Progenitor cell of endocrine pancreas (in vitro differentiated cells): ENCODE measurements at regions not wholly inside any gene's neighbourhood (a gene's known extent, or its start where the extent isn't known, plus 50 kb on each side); places are given as distances from the start of the nearest gene placed in this dataset.

ENCODE experiments used
- DNase-seq: peaks from one replicate; pipeline ENCODE4 v3.0.0; 2021; ENCODE audit warnings: low spot score; ENCODE audit not compliant: unreplicated experiment
- H3K27ac Mint-ChIP-seq: 2 replicates; pipeline ENCODE4 v1.8.0; 2021; ENCODE audit warnings: mild to moderate bottlenecking, moderate library complexity, mixed read lengths
- H3K27me3 Mint-ChIP-seq: 2 replicates; pipeline ENCODE4 v1.8.0; 2021; ENCODE audit warnings: mixed read lengths
- H3K36me3 Mint-ChIP-seq: 2 replicates; pipeline ENCODE4 v1.8.0; 2022; ENCODE audit warnings: mixed read lengths; ENCODE audit not compliant: insufficient read depth
- H3K4me1 Mint-ChIP-seq: 2 replicates; pipeline ENCODE4 v1.8.0; 2021; ENCODE audit warnings: low read depth, mixed read lengths
- H3K4me3 Mint-ChIP-seq: 2 replicates; pipeline ENCODE4 v1.8.0; 2021; ENCODE audit warnings: low read depth, mild to moderate bottlenecking, moderate library complexity, mixed read lengths
- H3K9me3 Mint-ChIP-seq: 2 replicates; pipeline ENCODE4 v1.8.0; 2021; ENCODE audit warnings: low read depth, mixed read lengths
- TF ChIP-seq, protein P1 (sequence below): fragments of 200-600 bp; sonication (generic); IDR thresholded peaks from one replicate; pipeline ENCODE4 v1.5.0; 2021; ENCODE audit warnings: antibody characterized with exemption, mild to moderate bottlenecking; ENCODE audit not compliant: unreplicated experiment

DNA sequence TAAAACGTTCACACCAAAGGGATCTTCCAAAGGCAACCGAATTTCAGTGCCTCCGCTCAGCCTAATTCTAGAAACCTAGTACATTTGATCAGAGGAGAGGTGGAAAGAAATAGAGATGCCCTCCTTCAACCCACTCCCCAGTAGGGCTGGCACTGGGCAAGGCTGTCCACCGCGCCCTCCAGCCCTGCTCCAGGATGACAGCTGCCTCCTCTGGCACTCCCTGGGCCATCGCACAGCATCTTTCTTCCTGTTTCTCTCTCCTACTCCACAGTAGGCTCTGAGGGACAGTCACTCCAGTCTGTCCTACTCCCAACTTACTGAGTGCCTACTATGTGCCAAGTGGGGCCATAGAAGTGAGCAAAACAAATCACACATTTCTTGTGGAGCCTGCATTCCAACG is 226.2 kb downstream of the SKIDA1 start:
- Mint-ChIP-seq H3K27me3 (peaks cover 5% of the 10 kb centered on the region), H3K9me3 (no peaks in the 10 kb centered on the region), H3K27ac (no peak overlapping the region), H3K36me3 (no peaks in the 10 kb centered on the region), H3K4me1 (no peaks in the 10 kb centered on the region), H3K4me3 (no peak overlapping the region)
- TF ChIP-seq, protein P1, sequence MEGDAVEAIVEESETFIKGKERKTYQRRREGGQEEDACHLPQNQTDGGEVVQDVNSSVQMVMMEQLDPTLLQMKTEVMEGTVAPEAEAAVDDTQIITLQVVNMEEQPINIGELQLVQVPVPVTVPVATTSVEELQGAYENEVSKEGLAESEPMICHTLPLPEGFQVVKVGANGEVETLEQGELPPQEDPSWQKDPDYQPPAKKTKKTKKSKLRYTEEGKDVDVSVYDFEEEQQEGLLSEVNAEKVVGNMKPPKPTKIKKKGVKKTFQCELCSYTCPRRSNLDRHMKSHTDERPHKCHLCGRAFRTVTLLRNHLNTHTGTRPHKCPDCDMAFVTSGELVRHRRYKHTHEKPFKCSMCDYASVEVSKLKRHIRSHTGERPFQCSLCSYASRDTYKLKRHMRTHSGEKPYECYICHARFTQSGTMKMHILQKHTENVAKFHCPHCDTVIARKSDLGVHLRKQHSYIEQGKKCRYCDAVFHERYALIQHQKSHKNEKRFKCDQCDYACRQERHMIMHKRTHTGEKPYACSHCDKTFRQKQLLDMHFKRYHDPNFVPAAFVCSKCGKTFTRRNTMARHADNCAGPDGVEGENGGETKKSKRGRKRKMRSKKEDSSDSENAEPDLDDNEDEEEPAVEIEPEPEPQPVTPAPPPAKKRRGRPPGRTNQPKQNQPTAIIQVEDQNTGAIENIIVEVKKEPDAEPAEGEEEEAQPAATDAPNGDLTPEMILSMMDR, result no peak
- no peak for DNase-seq

DNA sequence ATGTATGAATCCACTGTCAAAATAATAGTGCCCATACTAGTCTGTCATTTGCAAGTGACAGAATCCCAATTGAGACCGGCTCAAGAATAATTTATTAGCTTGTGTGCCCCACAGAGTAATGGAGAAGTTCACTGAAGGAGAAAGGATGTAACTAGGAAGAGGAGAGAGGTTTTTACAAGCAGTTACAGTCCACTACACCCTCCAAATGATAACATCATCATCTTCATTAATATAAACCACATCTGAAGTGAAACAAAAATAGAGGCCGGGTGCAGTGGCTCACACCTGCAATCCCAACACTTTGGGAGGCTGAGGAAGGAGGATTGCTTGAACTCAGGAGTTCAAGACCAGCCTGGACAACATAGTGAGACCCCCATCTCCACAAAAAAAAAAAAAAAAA is 226.8 kb downstream of the SKIDA1 start:
- Mint-ChIP-seq H3K36me3 (no peaks in the 10 kb centered on the region), H3K4me3 (no peak overlapping the region), H3K27me3 (peaks cover 10% of the 10 kb centered on the region), H3K4me1 (peaks cover 2% of the 10 kb centered on the region), H3K27ac (no peak overlapping the region), H3K9me3 (no peaks in the 10 kb centered on the region)
- no peak for DNase-seq
- TF ChIP-seq, protein P1, result no peak

DNA sequence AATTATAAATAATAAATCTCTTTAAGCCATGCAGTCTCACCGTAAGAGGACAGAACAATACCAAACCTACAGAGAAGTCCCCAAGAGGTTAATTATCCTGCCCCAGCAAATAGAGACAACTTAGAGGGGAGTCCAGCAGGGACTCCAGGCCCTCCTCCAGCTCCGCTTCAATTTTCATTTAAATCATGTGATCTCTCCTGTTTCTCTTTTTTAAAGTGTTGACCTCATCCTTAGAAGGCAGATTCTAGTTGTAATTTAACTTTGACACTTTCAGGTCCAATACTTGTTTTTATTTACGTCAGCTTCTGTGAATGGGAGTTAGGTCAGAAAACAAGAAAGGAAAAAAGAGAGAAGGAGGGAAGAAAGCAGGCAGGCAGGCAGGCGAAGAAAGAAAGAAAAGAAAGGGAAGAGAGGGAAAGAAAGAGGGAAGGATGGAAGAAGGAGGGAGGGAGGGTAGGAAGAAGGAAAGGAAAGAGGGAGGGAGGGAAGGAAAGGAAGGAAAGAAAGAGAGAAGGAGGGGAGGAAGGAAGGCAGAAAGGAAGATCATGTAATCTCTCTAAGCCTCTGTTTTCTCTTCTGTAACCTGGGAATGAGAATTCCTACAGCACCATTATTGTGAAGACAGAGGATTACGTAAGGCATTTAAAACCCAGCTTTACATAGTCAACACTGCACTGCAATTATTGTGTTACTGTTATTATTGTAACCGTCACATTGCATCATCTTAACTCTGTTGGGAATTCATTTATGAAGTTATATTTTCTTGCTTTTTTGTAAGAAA is 227.7 kb downstream of the SKIDA1 start:
- no peak for DNase-seq
- Mint-ChIP-seq H3K4me3 (no peak overlapping the region), H3K27ac (no peak overlapping the region), H3K27me3 (peaks cover 20% of the 10 kb centered on the region), H3K36me3 (no peaks in the 10 kb centered on the region), H3K4me1 (peaks cover 11% of the 10 kb centered on the region), H3K9me3 (no peaks in the 10 kb centered on the region)
- TF ChIP-seq, protein P1, result no peak

DNA sequence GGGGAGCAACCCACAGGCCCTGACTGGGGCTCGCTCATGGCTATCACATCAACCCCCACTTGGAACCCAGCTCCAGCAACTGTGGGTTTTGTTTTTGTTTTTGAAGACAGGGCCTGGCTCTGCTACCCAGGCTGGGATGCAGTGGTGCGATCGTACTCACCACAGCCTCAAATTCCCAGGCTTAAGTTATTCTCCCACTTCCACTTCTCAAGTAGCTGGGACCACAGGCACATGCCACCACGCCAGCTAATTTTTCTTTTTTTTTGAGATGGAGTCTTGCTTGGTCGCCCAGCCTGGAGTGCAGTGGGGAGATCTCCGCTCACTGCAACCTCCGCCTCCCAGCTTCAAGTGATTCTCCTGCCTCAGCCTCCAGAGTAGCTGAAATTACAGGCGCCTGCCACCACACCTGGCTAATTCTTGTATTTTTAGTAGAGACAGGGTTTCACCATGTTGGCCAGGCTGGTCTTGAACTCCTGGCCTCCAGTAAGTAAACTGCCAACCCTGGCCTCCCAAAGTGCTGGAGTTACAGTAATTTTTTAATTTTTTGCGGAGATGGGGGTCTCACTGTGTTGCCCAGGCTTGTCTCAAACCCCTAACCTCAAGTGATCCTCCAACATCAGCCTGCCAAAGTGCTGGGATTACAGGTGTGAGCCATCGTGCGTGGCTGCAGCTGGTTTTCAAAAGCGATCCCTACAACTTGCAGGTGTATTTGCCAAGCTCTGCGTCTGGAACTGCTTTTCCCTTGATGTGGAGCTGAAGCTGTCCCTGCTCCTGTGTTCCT is 228.7 kb downstream of the SKIDA1 start:
- TF ChIP-seq, protein P1, result no peak
- Mint-ChIP-seq H3K4me1 (peaks cover 13% of the 10 kb centered on the region), H3K27ac (peak overlapping the region; percentile 58), H3K27me3 (peaks cover 23% of the 10 kb centered on the region), H3K9me3 (no peaks in the 10 kb centered on the region), H3K4me3 (no peak overlapping the region), H3K36me3 (no peaks in the 10 kb centered on the region)
- no peak for DNase-seq

DNA sequence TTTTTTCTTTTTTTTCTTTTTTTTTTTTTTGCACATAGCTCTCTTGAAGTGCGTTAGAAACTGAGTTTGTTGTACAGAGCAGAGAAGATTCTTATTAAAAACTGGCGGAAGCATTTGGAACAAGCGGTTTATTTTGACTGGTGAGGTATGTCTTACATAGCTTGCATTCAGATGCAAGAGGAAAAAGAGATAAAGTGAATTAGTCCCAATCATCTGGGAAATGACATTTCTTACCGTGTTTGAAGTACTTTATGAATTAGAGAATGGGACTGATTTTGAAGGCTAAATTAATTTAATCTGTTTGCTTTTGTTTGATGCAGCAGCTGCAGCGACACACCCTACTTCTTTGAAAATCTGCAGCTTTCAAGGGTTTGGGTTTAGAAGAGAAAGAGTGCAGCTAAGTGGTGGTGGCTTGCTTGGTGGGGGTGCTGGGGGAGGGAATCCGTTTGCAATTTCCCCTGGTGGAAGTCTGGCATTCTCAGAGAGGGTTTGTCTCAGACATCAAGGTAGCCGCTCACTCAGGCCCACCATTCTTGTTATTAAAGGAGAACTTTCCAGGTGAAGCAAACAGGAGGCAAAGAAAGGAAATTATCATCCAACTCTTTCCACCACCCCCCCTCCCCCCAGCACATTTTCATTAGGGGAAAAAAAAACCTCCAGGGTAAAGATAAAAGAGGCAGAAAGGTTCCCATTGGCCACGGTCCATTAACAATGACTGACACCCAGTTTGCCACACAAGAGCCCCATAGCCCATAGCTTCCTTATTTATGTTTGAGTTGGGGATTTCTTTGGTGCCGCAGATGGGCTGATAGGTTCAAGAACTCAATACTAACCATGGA is 231.7 kb downstream of the SKIDA1 start:
- H3K9me3 Mint-ChIP-seq, result no peaks in the 10 kb centered on the region
- H3K27ac Mint-ChIP-seq, result no peak overlapping the region
- TF ChIP-seq, protein P1, result no peak
- peaks cover 26% of the 10 kb centered on the region for H3K27me3 Mint-ChIP-seq
- no peak overlapping the region for H3K4me3 Mint-ChIP-seq
- peaks cover 13% of the 10 kb centered on the region for H3K4me1 Mint-ChIP-seq
- no peak for DNase-seq
- no peaks in the 10 kb centered on the region for H3K36me3 Mint-ChIP-seq
